ENCODE measurements at regions not wholly inside any gene's neighbourhood (a gene's known extent, or its start where the extent isn't known, plus 50 kb on each side); places are given as distances from the start of the nearest gene placed in this dataset.

DNA sequence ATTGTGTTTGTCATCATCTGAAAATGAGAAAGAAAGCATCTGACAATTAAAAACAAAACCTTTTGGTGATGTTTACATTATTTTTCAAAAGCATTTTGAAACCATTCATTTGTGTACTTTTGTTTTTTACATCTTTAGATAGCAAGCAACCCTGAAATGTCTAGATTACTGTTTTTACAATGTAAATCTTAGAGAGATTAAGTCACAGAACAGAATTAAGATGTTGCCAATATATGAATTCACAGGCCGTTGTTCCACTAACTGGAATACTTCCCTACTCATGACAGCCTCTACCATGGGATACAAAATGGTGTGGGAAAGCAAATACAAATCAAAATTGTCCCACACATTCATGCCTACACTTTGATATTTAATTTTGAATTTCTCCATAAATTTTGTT lies 480.0 kb upstream of the ZEB2 start (continued):
- TF ChIP-seq, protein P1, sequence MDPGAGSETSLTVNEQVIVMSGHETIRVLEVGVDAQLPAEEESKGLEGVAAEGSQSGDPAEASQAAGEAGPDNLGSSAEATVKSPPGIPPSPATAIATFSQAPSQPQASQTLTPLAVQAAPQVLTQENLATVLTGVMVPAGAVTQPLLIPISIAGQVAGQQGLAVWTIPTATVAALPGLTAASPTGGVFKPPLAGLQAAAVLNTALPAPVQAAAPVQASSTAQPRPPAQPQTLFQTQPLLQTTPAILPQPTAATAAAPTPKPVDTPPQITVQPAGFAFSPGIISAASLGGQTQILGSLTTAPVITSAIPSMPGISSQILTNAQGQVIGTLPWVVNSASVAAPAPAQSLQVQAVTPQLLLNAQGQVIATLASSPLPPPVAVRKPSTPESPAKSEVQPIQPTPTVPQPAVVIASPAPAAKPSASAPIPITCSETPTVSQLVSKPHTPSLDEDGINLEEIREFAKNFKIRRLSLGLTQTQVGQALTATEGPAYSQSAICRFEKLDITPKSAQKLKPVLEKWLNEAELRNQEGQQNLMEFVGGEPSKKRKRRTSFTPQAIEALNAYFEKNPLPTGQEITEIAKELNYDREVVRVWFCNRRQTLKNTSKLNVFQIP (CRISPR knock-in tag; IDR thresholded peaks at IDR 0.05; ENCODE audit: borderline replicate concordance, low read depth) = no peak
- TF ChIP-seq PPARA (CRISPR knock-in tag; IDR thresholded peaks at IDR 0.05; ENCODE audit: borderline replicate concordance) = no peak
- TF ChIP-seq ARNTL (CRISPR knock-in tag; IDR thresholded peaks at IDR 0.05; ENCODE audit: borderline replicate concordance, low read depth) = no peak
- TF ChIP-seq ISL1 (CRISPR knock-in tag; IDR thresholded peaks at IDR 0.05) = no peak

GRCh38 chr2:144999071-144999875 lies 479.4 kb upstream of the ZEB2 start:
- TF ChIP-seq SNAI2 (CRISPR knock-in tag; IDR thresholded peaks at IDR 0.05) (no peak), ZC3H10 (CRISPR knock-in tag; IDR thresholded peaks at IDR 0.05) (no peak), CSRNP3 (CRISPR knock-in tag; IDR thresholded peaks at IDR 0.05) (no peak), ZNF8 (CRISPR knock-in tag; IDR thresholded peaks at IDR 0.05) (no peak), ZFP3 (CRISPR knock-in tag; IDR thresholded peaks at IDR 0.05) (no peak), PPARA (CRISPR knock-in tag; IDR thresholded peaks at IDR 0.05; ENCODE audit: borderline replicate concordance) (no peak), ZNF70 (CRISPR knock-in tag; IDR thresholded peaks at IDR 0.05) (no peak)
- TF ChIP-seq, protein P2, sequence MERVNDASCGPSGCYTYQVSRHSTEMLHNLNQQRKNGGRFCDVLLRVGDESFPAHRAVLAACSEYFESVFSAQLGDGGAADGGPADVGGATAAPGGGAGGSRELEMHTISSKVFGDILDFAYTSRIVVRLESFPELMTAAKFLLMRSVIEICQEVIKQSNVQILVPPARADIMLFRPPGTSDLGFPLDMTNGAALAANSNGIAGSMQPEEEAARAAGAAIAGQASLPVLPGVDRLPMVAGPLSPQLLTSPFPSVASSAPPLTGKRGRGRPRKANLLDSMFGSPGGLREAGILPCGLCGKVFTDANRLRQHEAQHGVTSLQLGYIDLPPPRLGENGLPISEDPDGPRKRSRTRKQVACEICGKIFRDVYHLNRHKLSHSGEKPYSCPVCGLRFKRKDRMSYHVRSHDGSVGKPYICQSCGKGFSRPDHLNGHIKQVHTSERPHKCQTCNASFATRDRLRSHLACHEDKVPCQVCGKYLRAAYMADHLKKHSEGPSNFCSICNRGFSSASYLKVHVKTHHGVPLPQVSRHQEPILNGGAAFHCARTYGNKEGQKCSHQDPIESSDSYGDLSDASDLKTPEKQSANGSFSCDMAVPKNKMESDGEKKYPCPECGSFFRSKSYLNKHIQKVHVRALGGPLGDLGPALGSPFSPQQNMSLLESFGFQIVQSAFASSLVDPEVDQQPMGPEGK (CRISPR knock-in tag; IDR thresholded peaks at IDR 0.05; ENCODE audit: borderline replicate concordance) = no peak
- TF ChIP-seq, protein P3, sequence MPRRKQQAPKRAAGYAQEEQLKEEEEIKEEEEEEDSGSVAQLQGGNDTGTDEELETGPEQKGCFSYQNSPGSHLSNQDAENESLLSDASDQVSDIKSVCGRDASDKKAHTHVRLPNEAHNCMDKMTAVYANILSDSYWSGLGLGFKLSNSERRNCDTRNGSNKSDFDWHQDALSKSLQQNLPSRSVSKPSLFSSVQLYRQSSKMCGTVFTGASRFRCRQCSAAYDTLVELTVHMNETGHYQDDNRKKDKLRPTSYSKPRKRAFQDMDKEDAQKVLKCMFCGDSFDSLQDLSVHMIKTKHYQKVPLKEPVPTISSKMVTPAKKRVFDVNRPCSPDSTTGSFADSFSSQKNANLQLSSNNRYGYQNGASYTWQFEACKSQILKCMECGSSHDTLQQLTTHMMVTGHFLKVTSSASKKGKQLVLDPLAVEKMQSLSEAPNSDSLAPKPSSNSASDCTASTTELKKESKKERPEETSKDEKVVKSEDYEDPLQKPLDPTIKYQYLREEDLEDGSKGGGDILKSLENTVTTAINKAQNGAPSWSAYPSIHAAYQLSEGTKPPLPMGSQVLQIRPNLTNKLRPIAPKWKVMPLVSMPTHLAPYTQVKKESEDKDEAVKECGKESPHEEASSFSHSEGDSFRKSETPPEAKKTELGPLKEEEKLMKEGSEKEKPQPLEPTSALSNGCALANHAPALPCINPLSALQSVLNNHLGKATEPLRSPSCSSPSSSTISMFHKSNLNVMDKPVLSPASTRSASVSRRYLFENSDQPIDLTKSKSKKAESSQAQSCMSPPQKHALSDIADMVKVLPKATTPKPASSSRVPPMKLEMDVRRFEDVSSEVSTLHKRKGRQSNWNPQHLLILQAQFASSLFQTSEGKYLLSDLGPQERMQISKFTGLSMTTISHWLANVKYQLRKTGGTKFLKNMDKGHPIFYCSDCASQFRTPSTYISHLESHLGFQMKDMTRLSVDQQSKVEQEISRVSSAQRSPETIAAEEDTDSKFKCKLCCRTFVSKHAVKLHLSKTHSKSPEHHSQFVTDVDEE (CRISPR knock-in tag; IDR thresholded peaks at IDR 0.05) = no peak
- ATAC-seq = no peak

DNA sequence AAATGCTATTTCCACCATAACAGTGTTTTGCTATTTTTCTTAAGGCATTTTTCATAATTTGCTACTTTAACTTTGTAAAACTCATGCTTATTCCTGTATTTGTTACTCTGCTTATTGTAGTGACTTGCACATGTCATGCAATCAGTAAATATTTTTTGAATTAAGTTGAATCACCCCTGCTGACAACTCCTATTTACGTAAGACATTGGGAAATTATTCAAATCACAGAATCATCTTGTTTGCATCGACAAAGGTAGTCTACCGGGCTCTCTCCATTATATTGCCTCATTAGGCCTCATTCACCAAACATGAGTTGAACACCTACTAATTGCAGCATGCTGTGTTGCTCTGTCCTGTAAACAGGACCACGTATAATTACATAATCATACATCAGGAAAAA lies 478.5 kb upstream of the ZEB2 start:
- TF ChIP-seq PPARA (CRISPR knock-in tag; IDR thresholded peaks at IDR 0.05; ENCODE audit: borderline replicate concordance) (no peak), ZNF565 (CRISPR knock-in tag; conservative IDR thresholded peaks at IDR 0.05; ENCODE audit: low read depth) (no peak), ZNF8 (CRISPR knock-in tag; IDR thresholded peaks at IDR 0.05) (no peak), TOX (CRISPR knock-in tag; IDR thresholded peaks at IDR 0.05; ENCODE audit: borderline replicate concordance) (no peak)
- TF ChIP-seq, protein P4, sequence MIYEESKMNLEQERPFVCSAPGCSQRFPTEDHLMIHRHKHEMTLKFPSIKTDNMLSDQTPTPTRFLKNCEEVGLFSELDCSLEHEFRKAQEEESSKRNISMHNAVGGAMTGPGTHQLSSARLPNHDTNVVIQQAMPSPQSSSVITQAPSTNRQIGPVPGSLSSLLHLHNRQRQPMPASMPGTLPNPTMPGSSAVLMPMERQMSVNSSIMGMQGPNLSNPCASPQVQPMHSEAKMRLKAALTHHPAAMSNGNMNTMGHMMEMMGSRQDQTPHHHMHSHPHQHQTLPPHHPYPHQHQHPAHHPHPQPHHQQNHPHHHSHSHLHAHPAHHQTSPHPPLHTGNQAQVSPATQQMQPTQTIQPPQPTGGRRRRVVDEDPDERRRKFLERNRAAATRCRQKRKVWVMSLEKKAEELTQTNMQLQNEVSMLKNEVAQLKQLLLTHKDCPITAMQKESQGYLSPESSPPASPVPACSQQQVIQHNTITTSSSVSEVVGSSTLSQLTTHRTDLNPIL (CRISPR knock-in tag; IDR thresholded peaks at IDR 0.05; ENCODE audit: low read depth) = no peak
- ATAC-seq = no peak

- no peak for TF ChIP-seq ZNF70 (CRISPR knock-in tag; IDR thresholded peaks at IDR 0.05)
- TF ChIP-seq TOX (CRISPR knock-in tag; IDR thresholded peaks at IDR 0.05; ENCODE audit: borderline replicate concordance) = no peak
- no peak for TF ChIP-seq ZC3H10 (CRISPR knock-in tag; IDR thresholded peaks at IDR 0.05)
- peak; percentile 43 for TF ChIP-seq ISL1 (CRISPR knock-in tag; IDR thresholded peaks at IDR 0.05)
- ATAC-seq = peak; percentile 51; the same call in 1 of the 3 replicates
These were observed 476.4 kb upstream of the ZEB2 start for GRCh38 chr2:144996225-144996795.
